ENCODE measurements at regions not wholly inside any gene's neighbourhood (a gene's known extent, or its start where the extent isn't known, plus 50 kb on each side); places are given as distances from the start of the nearest gene placed in this dataset.

GRCh38 chr21:16087523-16087922 lies 357.7 kb downstream of the USP25 start:
- TF ChIP-seq CTCF (conservative IDR thresholded peaks at IDR 0.05): no peak
- no peak for TF ChIP-seq ZFX (IDR thresholded peaks at IDR 0.05)

All from C4-2B (cell line).